ENCODE measurements at regions not wholly inside any gene's neighbourhood (a gene's known extent, or its start where the extent isn't known, plus 50 kb on each side); places are given as distances from the start of the nearest gene placed in this dataset.
"Not testable (repeated sequence)": the region's sequence is repeated elsewhere in the genome, so short reads cannot be mapped to it uniquely, and the experiment has no call there.

DNA sequence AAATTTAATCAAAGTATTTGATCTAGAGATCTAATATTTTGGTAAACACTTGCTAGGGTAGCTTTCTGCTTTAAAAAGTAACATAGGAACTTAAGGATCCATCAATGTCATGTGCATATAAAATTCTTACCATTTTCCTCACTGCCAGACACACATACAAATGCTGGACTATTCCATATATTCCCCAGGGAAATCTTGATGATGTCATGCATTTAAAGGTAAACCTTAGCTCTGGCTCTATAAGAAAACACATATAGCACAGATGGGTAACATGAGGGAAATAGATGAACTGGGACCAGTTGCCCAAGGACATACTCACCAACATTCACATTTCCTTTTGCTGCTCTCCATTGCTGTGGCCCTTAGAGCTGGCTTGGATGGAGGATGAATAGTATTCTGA lies 79.1 kb upstream of the FMNL2 start:
- DNase-seq (ENCODE audit: missing footprints) = no peak
- intact Hi-C loops (cut with DNase I) = no loop called here
- no peak for ATAC-seq

DNA sequence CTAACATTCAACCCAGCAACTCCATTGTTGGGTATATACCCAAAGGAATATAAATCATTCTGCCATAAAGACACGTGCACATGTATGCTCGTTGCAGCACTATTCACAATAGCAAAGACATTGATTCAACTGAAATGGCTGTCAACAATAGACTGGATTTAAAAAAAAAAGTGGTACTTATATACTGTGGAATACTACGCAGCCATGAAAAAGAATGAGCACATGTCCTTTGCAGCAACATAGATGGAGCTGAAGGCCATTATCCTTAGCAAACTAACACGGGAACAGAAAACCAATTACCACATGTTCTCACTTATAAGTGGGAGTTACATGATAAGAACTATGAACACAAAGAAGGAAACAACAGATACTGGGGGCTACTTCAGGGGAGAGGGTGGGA lies 74.0 kb upstream of the FMNL2 start:
- no peak for DNase-seq (ENCODE audit: missing footprints)
- ATAC-seq = no peak
- intact Hi-C loops (cut with DNase I) = no loop called here

DNA sequence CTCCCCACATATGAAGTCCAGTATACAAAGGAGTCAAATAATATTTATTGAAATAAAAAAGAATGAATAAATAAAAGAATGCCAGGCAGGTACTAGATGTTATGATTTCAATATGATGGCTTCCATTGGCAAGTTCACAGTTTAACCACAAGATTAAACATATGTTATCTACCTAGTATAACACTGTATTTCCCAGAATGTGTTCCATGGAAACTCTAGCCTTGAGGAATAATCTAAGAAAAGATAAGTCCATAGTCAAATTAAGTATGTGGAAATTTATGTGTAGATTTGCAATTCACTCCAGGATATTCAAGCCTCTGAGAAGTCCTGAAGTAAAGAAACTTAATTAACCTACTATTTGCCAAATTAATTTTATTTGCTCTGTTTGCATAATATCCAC lies 71.1 kb upstream of the FMNL2 start:
- intact Hi-C loops (cut with DNase I) = no loop called here
- no peak for DNase-seq (ENCODE audit: missing footprints)
- no peak for ATAC-seq

DNA sequence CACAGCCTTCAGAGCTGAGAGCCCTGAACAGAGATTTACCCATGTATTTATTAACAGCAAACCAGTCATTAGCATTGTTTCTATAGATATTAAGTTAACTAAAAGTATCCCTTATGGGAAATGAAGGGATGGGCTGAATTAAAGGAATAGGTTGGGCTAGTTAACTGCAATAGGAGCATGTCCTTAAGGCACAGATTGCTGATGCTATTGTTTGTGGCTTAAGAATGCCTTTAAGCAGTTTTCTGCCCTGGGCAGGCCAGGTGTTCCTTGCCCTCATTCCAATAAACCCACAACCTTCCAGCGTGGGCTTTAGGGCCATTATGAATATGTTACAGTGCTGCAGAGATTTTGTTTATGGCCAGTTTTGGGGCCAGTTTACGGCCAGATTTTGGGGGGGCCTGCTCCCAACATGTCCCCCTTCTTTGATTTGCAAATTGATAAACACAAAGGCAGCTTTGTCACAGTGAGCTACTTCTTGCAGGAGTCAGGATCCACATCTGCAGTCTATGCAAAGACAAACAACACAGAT lies 61.2 kb upstream of the FMNL2 start:
- DNase-seq (ENCODE audit: missing footprints); intact Hi-C loops (cut with DNase I); ATAC-seq: not testable (repeated sequence)

DNA sequence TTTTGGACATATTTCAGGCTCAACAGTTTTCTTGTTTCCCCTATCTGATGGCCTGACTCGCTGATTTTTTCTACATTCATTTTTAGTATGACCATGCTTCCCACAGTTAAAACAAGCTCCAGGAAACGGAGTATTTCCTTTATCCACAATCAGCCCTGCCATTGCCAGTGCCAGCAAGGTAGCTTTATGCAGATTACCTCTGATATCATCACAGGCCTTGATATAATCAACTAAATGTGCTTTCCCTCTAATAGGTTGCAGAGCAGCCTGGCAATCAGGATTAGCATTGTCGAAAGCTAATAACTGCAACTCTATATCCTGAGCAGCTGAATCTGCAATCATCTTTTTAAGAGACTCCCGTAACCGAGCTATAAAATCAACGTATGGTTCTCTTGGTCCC lies 57.1 kb upstream of the FMNL2 start:
- DNase-seq (ENCODE audit: missing footprints); ATAC-seq; intact Hi-C loops (cut with DNase I): not testable (repeated sequence)

DNA sequence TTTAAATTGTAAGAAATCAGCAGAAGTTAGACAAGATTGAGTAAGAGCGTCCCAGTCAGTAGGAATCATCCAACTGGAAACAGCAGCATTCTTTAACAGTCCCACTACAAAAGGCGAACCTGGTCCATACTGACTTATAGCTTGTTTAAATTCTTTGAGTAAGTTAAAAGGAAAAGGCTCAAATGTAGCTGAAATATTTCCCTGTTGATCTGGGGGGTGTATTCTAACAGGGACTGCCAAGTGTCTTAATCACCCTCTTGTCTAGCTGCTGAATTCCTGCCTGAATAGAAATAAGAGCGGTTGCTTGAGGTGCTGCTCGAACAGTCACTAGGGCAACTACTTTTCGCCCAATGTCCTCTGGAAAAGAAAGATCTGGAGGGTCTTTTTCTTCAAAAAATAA lies 56.4 kb upstream of the FMNL2 start:
- ATAC-seq (no peak), DNase-seq (ENCODE audit: missing footprints) (no peak)
- intact Hi-C loops (cut with DNase I) = no loop called here

DNA sequence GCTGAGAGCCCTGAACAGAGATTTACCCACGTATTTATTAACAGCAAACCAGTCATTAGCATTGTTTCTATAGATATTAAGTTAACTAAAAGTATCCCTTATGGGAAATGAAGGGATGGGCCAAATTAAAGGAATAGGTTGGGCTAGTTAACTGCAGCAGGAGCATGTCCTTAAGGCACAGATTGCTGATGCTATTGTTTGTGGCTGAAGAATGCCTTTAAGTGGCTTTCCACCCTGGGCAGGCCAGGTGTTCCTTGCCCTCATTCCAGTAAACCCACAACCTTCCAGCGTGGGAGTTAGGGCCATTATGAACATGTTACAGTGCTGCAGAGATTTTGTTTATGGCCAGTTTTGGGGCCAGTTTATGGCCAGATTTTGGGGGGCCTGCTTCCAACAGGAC lies 55.6 kb upstream of the FMNL2 start:
- DNase-seq (ENCODE audit: missing footprints); ATAC-seq; intact Hi-C loops (cut with DNase I): not testable (repeated sequence)

DNA sequence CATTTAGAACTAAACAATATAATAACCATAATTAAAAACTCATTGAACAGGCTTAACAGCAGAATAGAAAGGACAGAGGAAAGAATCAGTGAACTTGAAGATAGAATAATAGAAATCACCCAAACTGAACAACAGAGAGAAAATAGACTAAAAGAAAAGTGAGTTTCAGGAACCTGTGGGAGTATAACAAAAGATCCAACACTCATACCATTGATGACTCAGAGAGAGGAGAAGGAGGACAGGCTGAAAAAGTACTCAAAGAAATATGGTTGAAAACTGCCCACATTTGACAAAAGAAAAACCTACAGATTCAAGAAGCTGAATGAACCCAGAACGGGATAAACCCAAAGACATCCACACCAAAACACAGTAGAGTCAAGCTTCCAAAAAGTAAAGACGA lies 54.2 kb upstream of the FMNL2 start:
- DNase-seq (ENCODE audit: missing footprints) = no peak

DNA sequence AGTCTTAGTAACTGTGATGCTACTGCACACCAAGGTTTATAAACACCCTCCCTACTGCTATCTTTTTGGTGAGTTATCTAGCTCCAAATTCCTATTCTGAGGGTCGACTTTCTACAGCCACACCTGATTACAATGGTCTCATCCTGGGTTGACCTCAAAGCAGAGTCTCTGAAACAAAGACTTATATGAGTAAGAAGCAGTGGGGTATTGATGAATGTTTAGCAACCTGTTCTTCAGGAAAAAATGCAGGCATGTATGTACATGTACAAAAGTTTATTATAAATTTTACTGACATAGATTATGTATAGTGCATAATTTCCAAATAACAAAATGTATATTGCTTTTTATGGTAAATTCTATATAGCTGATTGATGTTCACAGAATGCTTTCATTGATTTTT lies 51.6 kb upstream of the FMNL2 start:
- ATAC-seq (no peak), DNase-seq (ENCODE audit: missing footprints) (no peak)
- intact Hi-C loops (cut with DNase I) = no loop called here

More for the DNA sequence above, 54.2 kb upstream of the FMNL2 start:
- ATAC-seq = no peak
- intact Hi-C loops (cut with DNase I) = no loop called here

DNA sequence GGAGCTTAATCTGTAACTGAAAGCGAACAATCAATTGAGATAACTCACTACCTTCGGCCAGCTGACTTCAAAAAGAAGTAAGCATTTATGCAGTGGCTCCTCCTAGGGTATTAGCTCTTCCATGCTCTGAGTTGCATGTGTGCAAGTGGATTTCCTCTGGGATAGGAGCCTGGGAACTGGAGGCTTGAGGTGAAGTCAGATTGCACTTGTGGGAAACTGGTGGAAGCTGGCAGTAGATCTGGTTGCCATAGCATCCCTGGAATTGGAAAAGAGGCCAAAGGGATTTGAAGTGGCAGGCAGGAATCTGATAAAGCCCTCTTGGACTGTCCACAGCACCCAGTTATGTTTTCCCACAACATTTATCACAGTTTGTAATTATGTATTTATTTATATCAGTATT lies 50.6 kb upstream of the FMNL2 start:
- DNase-seq (ENCODE audit: missing footprints) = no peak
- intact Hi-C loops (cut with DNase I) = no loop called here
- ATAC-seq = no peak

All from Right ventricle myocardium inferior (tissue), 1 donor.